BE2C (cell line): ENCODE measurements at regions not wholly inside any gene's neighbourhood (a gene's known extent, or its start where the extent isn't known, plus 50 kb on each side); places are given as distances from the start of the nearest gene placed in this dataset.

ENCODE experiments used
- DNase-seq: peaks from one replicate; pipeline ENCODE4 v3.0.0-alpha.2; 2020
- H3K27me3 ChIP-seq: fragments of 250-450 bp; sonication (Bioruptor Pico); 2 replicates; pipeline ENCODE4 v1.5.1; 2020; ENCODE audit warnings: mild to moderate bottlenecking
- H3K36me3 ChIP-seq: fragments of 250-450 bp; sonication (Bioruptor Pico); 2 replicates; pipeline ENCODE4 v1.5.1; 2020; ENCODE audit warnings: mild to moderate bottlenecking
- H3K4me1 ChIP-seq: fragments of 250-450 bp; sonication (Bioruptor Pico); 2 replicates; pipeline ENCODE4 v1.5.1; 2020
- H3K4me3 ChIP-seq: 2 replicates; pipeline ENCODE4 v1.5.1; 2011; ENCODE audit warnings: low read depth, low read length
- H3K9me3 ChIP-seq: fragments of 250-450 bp; sonication (Bioruptor Pico); 2 replicates; pipeline ENCODE4 v1.5.1; 2020
- CTCF ChIP-seq: IDR thresholded peaks from 2 replicates; pipeline ENCODE4 v1.5.1; 2012; ENCODE audit warnings: mild to moderate bottlenecking, low read depth, low read length

DNA sequence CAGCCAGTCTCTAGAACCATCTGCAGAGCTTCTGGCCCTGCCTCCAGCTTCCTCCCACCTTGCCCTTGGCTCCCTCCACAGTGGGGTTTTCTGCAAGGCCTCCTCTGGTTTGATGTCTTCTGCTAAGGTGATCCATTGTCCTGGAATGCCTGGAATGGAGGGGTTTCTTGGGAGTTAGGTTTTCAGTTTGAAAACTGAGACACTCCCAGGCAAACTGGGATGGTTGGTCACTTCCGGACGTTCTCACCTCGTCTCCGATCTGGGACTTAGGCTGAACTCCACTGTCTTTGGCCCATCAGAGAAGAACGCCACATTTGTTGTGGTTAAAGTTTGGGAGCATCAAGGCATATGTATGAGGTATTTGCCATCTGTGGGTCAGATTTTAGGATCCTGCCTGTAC is 77.4 kb upstream of the KLHL25 start:
- H3K4me1 ChIP-seq: no peaks in the 10 kb centered on the region
- no peak for DNase-seq
- H3K9me3 ChIP-seq: no peaks in the 10 kb centered on the region; the same call in 1 of the 2 replicates
- TF ChIP-seq CTCF: no peak
- no peak overlapping the region for H3K4me3 ChIP-seq
- no peaks in the 10 kb centered on the region for H3K36me3 ChIP-seq
- H3K27me3 ChIP-seq: peaks cover 26% of the 10 kb centered on the region

DNA sequence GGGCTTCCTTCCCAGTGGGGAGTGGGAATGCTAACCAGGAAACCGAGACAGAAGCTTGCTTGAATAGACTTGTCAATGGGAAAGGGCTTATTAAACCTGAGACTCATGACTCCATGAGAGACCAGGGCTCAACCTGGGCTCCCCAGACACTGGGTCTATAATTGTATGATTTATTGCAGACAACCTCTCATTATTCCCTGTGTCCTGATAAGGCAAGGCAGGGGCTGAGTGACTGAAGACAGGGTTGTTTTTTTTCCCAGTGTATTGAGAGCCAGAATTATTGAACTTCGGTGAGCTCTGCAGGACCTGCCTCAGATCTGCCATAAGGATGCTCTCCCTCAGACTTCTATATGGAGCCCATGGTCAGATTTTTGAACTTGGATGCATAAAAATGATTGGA is 79.5 kb upstream of the KLHL25 start:
- TF ChIP-seq CTCF: no peak
- H3K27me3 ChIP-seq: peaks cover 23% of the 10 kb centered on the region
- no peaks in the 10 kb centered on the region; the same call in 1 of the 2 replicates for H3K9me3 ChIP-seq
- H3K4me1 ChIP-seq: no peaks in the 10 kb centered on the region
- DNase-seq: no peak
- no peak overlapping the region for H3K4me3 ChIP-seq
- no peaks in the 10 kb centered on the region for H3K36me3 ChIP-seq

DNA sequence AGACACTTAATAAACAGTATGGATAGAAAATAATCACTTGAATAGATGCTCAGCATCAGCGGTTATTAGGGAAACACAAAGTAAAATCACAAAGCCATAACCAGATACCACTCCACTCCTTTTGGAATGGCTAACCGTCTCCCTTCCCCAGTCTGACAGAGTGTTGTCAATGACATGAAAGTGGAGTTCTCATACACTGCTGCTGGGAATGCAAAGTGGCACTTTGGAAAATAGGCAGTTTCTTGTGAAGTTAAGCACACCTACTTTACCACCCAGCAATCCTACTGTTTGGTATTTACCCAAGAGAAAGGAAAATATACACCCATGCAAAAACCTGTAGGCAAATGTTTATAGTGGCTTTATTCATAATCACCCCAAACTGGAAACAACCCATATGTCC is 81.0 kb upstream of the KLHL25 start:
- H3K36me3 ChIP-seq: no peaks in the 10 kb centered on the region
- no peaks in the 10 kb centered on the region; the same call in 1 of the 2 replicates for H3K9me3 ChIP-seq
- no peak for TF ChIP-seq CTCF
- no peak for DNase-seq
- H3K4me3 ChIP-seq: no peak overlapping the region
- no peaks in the 10 kb centered on the region for H3K4me1 ChIP-seq
- H3K27me3 ChIP-seq: peaks cover 15% of the 10 kb centered on the region

GRCh38 chr15:85878828-85879225 is 84.1 kb upstream of the KLHL25 start:
- no peak for TF ChIP-seq CTCF
- Histone ChIP-seq H3K4me3 (no peak overlapping the region), H3K4me1 (no peaks in the 10 kb centered on the region), H3K36me3 (no peaks in the 10 kb centered on the region), H3K9me3 (no peaks in the 10 kb centered on the region), H3K27me3 (peaks cover 15% of the 10 kb centered on the region)
- no peak for DNase-seq

DNA sequence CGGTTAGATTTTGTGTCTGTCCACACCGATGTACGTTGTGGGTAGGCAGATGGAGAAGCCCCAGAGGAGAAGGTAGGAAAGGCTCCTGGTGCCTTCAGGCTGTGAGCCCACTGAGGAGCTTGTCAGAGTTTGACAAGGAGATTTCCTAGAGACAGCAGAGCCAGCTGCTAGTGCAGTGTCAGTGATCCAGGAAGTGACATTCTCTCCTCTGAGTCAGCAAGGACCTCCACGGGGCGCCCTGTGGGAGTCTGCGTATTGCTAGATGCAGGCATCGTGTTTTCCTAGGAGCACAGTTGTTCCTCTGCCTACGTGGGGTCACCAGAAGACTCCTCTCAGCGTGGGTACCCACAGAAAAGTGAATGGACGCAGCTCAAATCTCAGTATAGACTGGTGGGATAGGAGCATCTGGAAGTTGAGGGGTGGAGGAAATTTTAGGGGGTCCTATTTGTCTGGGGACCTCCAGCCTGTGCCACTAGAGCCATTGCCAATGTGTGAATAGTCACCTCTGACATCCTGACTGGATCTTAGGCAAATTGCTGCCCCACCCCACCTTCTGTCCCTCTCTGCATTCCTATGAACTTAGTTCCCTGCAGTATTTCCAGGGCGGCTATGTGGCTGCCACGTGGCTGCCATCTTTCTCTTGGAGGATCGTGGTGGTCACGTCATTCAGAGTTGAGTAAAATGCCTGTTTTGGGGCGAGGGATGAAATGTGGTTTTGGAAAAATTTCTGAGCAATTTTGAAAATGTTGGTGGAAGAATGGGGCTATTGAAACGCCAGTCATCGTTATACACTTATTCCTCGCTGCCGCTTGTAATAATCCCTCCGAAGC is 84.8 kb upstream of the KLHL25 start:
- no peak for DNase-seq
- peaks cover 15% of the 10 kb centered on the region for H3K27me3 ChIP-seq
- H3K9me3 ChIP-seq: no peaks in the 10 kb centered on the region
- TF ChIP-seq CTCF: no peak
- H3K4me1 ChIP-seq: no peaks in the 10 kb centered on the region
- H3K4me3 ChIP-seq: no peak overlapping the region
- H3K36me3 ChIP-seq: no peaks in the 10 kb centered on the region

GRCh38 chr15:85880501-85881190 is 85.9 kb upstream of the KLHL25 start:
- H3K27me3 ChIP-seq: peaks cover 13% of the 10 kb centered on the region
- TF ChIP-seq CTCF: 0 out of 2 replicates have a peak, but pooled peaks have one; percentile 1
- no peaks in the 10 kb centered on the region for H3K4me1 ChIP-seq
- H3K9me3 ChIP-seq: no peaks in the 10 kb centered on the region
- no peak overlapping the region for H3K4me3 ChIP-seq
- no peak for DNase-seq
- no peaks in the 10 kb centered on the region for H3K36me3 ChIP-seq
